Transverse colon (tissue), 4 donors: ENCODE measurements at regions not wholly inside any gene's neighbourhood (a gene's known extent, or its start where the extent isn't known, plus 50 kb on each side); places are given as distances from the start of the nearest gene placed in this dataset.

Source experiments
- DNase-seq: peaks from one replicate; pipeline ENCODE4 v3.0.0-alpha.2; 2019
- H3K27ac ChIP-seq, 4 donors: fragments of 200-600 bp; sonication (generic); 2 replicates each; pipeline ENCODE4 v1.5.1; 2016 to 2018; ENCODE audit warnings: inconsistent platforms in 4 of 4
- H3K27me3 ChIP-seq: fragments of 200-600 bp; sonication (generic); 2 replicates; pipeline ENCODE4 v1.5.1; 2017; ENCODE audit warnings: inconsistent platforms
- H3K36me3 ChIP-seq, 4 donors: fragments of 200-600 bp; sonication (generic); 2 replicates each; pipeline ENCODE4 v1.5.1; 2017 to 2019; ENCODE audit warnings: inconsistent platforms in 4 of 4
- H3K4me1 ChIP-seq, 4 donors: fragments of 200-600 bp; sonication (generic); 2 replicates each; pipeline ENCODE4 v1.5.1; 2017 to 2020; ENCODE audit warnings: inconsistent platforms in 4 of 4
- H3K4me3 ChIP-seq, 4 donors: fragments of 200-600 bp; sonication (generic); 1 replicate in 1 of 4; 2 replicates in 3 of 4; pipeline versions ENCODE4 v1.5.1 to v1.6.1; 2017 to 2019; ENCODE audit warnings: inconsistent platforms in 4 of 4
- H3K9me3 ChIP-seq, 2 donors: fragments of 200-600 bp; sonication (generic); 2 replicates each; pipeline ENCODE4 v1.5.1; 2017 to 2019; ENCODE audit warnings: inconsistent platforms in 2 of 2
- EP300 ChIP-seq: sonication (generic); formaldehyde crosslinking; IDR thresholded peaks from one replicate; pipeline ENCODE4 v1.6.1; 2017; ENCODE audit warnings: antibody characterized with exemption, low read depth
- POLR2A ChIP-seq: fragments of 450-650 bp; IDR thresholded peaks from one replicate; pipeline ENCODE4 v1.6.1; 2016; ENCODE audit warnings: antibody characterized with exemption, mild to moderate bottlenecking, moderate library complexity
- POLR2AphosphoS5 ChIP-seq, 3 donors: sonication (generic); formaldehyde crosslinking; IDR thresholded peaks; one replicate each; pipeline ENCODE4 v1.6.1; 2016; ENCODE audit warnings: antibody characterized with exemption in 3 of 3
- WGBS, 2 donors: methylation state at CpG; one replicate each; pipeline ENCODE4 v1.1.5; 2018; ENCODE audit warnings: low coverage in 1 of 2; 5-methylcytosine and 5-hydroxymethylcytosine counted together
- in situ Hi-C, 4 donors: fragments of 200-750 bp; cut with MboI; loops; one replicate each; pipeline versions ENCODE4 v1.15.0 to v1.15.1; 2017; ENCODE audit warnings: low sequenced_read_pairs in 3 of 4, low pct_ligation_motif_present in 1 of 4, low pct_unique_long_range_greater_than_20kb in 1 of 4
- intact Hi-C: fragments of 100-400 bp; cut with DNase I; formaldehyde crosslinking; loops from one replicate; pipeline ENCODE4 v1.15.1; 2023; ENCODE audit warnings: low total_unique reads
- TF ChIP-seq, protein P1 (sequence below), 5 experiments: fragments of 200-600 bp in 3 of 5; fragments of 450-650 bp in 2 of 5; sonication (generic) in 3 of 5; IDR thresholded peaks; 1 replicate in 2 of 5; 2 replicates in 3 of 5; pipeline ENCODE4 v1.5.1; 2016 to 2017; ENCODE audit warnings: antibody characterized with exemption in 5 of 5, inconsistent platforms in 3 of 5, mild to moderate bottlenecking in 2 of 5, moderate library complexity in 1 of 5

DNA sequence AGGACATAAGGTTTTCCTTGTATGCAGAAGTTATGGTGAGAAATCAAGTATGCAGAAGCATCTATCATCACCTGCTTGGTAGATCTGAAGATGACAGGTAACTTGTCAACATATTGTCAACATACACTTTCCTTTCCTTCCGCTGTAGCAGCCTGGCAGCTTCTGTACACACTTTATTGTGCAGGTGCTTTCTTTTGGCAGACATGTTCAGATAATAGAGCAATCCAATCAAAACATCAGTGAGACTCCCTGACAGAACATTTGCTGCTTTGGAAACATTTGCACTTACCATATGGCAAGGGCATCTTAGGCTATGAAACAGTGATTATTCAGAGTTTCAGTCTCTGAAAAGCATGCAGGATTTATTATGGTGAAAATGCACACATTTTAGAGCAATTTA lies 161.1 kb upstream of the CDH12 start:
- Histone ChIP-seq H3K27me3 (no peaks in the 10 kb centered on the region), H3K4me1 (no peaks in the 10 kb centered on the region), H3K9me3 (no peaks in the 10 kb centered on the region), H3K36me3 (no peaks in the 10 kb centered on the region), H3K4me3 (no peak overlapping the region), H3K27ac (no peak overlapping the region)
- no peak for DNase-seq
- WGBS, 2 donors = 60 to 63% methylated on average over 1 of the region's 1 CpG
- TF ChIP-seq POLR2A (no peak), POLR2AphosphoS5 (IDR thresholded peaks at IDR 0.05) (no peak)
- TF ChIP-seq, protein P1, sequence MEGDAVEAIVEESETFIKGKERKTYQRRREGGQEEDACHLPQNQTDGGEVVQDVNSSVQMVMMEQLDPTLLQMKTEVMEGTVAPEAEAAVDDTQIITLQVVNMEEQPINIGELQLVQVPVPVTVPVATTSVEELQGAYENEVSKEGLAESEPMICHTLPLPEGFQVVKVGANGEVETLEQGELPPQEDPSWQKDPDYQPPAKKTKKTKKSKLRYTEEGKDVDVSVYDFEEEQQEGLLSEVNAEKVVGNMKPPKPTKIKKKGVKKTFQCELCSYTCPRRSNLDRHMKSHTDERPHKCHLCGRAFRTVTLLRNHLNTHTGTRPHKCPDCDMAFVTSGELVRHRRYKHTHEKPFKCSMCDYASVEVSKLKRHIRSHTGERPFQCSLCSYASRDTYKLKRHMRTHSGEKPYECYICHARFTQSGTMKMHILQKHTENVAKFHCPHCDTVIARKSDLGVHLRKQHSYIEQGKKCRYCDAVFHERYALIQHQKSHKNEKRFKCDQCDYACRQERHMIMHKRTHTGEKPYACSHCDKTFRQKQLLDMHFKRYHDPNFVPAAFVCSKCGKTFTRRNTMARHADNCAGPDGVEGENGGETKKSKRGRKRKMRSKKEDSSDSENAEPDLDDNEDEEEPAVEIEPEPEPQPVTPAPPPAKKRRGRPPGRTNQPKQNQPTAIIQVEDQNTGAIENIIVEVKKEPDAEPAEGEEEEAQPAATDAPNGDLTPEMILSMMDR (IDR thresholded peaks at IDR 0.05) = no peak
- in situ Hi-C loops (no loop called here), intact Hi-C loops (no loop called here)

DNA sequence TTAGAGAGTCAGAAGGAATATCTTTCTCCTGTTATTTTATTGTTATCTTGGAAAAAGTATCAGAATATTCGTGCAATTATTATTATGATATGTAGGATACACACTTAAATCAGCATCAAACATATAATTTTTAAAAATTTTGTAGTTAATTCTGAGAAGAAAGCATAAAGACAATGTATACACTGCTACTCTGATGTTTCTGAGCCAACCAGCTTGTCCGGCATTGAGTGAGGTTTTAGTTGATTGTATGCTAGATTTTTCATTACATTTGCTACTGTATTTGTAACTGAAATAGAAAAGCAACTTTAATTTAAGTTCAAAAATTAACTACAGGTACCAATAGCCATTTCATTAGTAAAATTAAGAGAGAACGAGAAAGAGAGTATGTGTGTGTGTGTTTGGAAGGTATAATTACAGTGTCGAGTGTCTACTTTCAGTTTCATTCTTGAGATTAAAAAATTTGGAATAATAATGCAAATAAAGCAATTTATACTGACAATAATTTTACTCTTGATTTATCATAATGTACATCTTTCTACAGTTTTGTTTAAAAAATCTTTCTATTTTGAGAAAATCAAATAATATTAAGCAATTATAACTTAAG lies 160.4 kb upstream of the CDH12 start:
- no peak for DNase-seq
- TF ChIP-seq, protein P1 (IDR thresholded peaks at IDR 0.05) = no peak
- TF ChIP-seq POLR2A (no peak), POLR2AphosphoS5 (IDR thresholded peaks at IDR 0.05) (no peak), EP300 (no peak)
- WGBS, 2 donors = 22 to 41% methylated on average over 4 of the region's 4 CpGs
- no peaks in the 10 kb centered on the region for H3K27me3 ChIP-seq
- H3K27ac ChIP-seq = peak overlapping the region in 1 of 4 donors; percentile 28
- no peaks in the 10 kb centered on the region for H3K4me1 ChIP-seq
- intact Hi-C loops = no loop called here
- in situ Hi-C loops = no loop called here
- no peaks in the 10 kb centered on the region for H3K9me3 ChIP-seq
- H3K36me3 ChIP-seq = no peaks in the 10 kb centered on the region
- H3K4me3 ChIP-seq = peak overlapping the region in 3 of 4 donors; percentile 14 to 38 (median 23)

DNA sequence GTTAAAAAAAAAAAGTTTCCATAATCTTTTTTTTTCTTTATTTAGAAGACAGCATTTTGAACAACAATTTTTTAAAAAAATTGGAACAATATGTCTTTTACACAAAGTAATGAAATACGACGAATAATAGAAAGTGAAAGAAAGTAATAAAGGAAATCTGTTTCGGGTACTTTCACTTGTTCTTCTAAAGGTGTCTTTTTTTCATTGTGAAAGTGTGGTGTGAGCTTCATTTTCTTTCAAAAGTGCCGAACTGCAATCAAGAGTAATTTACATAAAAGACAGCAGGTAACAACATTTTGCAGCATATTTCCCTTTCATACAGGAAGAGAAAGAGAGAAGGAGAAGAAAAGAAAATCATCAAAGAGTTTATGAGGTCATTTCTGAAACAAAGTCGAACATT lies 159.7 kb upstream of the CDH12 start:
- Histone ChIP-seq H3K27ac (peak overlapping the region in 1 of 4 donors; percentile 28), H3K4me3 (peak overlapping the region in 3 of 4 donors; percentile 14 to 38 (median 23)), H3K36me3 (no peaks in the 10 kb centered on the region), H3K4me1 (peaks cover 0 to under 1% (median 0%) of the 10 kb centered on the region in 4 donors), H3K27me3 (no peaks in the 10 kb centered on the region), H3K9me3 (no peaks in the 10 kb centered on the region)
- TF ChIP-seq, protein P1 (IDR thresholded peaks at IDR 0.05) = no peak
- no peak for TF ChIP-seq EP300
- in situ Hi-C loops = no loop called here
- intact Hi-C loops = no loop called here
- 13 to 32% methylated on average over 5 of the region's 5 CpGs for WGBS, 2 donors
- DNase-seq = no peak

DNA sequence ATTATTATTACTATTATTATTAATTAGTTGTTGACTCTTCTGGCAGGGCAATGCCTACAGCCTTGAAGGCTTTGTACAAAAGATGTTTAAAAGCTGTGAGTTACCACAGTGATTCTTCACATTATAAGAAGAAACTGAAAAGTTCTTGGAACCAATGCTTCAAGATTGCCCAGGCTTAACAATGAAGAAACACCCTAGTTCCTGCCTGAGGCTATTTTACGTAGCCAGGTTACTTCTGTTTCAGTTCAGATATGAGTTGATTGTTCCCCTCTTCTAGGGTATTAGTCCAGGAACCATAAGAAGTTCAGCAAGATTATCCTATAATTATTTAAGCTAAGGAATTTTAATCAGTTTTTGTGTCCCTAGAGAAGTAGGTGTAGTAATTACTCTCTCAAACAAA lies 154.6 kb upstream of the CDH12 start:
- Histone ChIP-seq H3K27me3 (no peaks in the 10 kb centered on the region), H3K36me3 (no peaks in the 10 kb centered on the region), H3K4me1 (peaks cover 0 to 5% (median 0%) of the 10 kb centered on the region in 4 donors), H3K4me3 (no peak overlapping the region), H3K27ac (peak overlapping the region in 1 of 4 donors; percentile 20), H3K9me3 (no peaks in the 10 kb centered on the region)
- WGBS, 2 donors = 64 to 67% methylated on average over 1 of the region's 1 CpG
- intact Hi-C loops (no loop called here), in situ Hi-C loops (no loop called here)
- no peak for DNase-seq
- TF ChIP-seq EP300 (no peak), POLR2A (no peak), POLR2AphosphoS5 (IDR thresholded peaks at IDR 0.05) (no peak)
- TF ChIP-seq, protein P1 (IDR thresholded peaks at IDR 0.05) = no peak
